RWPE2 (cell line): ENCODE measurements at regions not wholly inside any gene's neighbourhood (a gene's known extent, or its start where the extent isn't known, plus 50 kb on each side); places are given as distances from the start of the nearest gene placed in this dataset.

Experiments used
- ATAC-seq: fragments of 200-7000 bp; cut with Tn5 transposase; 3 replicates; pipeline ENCODE4 v1.9.1; 2021; ENCODE audit warnings: low read depth
- DNase-seq: peaks from one replicate; pipeline ENCODE4 v3.0.0-alpha.2; 2020; ENCODE audit warnings: low spot score
- H3K27ac ChIP-seq: fragments of 450-650 bp; 2 replicates; pipeline ENCODE4 v1.5.1; 2017; ENCODE audit warnings: mild to moderate bottlenecking; ENCODE audit not compliant: poor library complexity, severe bottlenecking
- H3K27me3 ChIP-seq: fragments of 250-450 bp; sonication (Bioruptor Pico); 2 replicates; pipeline ENCODE4 v1.5.1; 2021; ENCODE audit warnings: mild to moderate bottlenecking, moderate library complexity; ENCODE audit not compliant: insufficient read depth, poor library complexity, severe bottlenecking
- H3K36me3 ChIP-seq: fragments of 250-450 bp; sonication (Bioruptor Pico); 2 replicates; pipeline ENCODE4 v1.5.1; 2020; ENCODE audit warnings: low read depth, mild to moderate bottlenecking, moderate library complexity
- H3K4me1 ChIP-seq: fragments of 250-450 bp; sonication (Bioruptor Pico); 2 replicates; pipeline ENCODE4 v1.5.1; 2021; ENCODE audit warnings: mild to moderate bottlenecking, moderate library complexity; ENCODE audit not compliant: insufficient read depth, poor library complexity, severe bottlenecking
- H3K4me3 ChIP-seq: fragments of 250-450 bp; sonication (Bioruptor Pico); 2 replicates; pipeline ENCODE4 v1.5.1; 2021; ENCODE audit warnings: mild to moderate bottlenecking, moderate library complexity; ENCODE audit not compliant: severe bottlenecking
- H3K9me3 ChIP-seq: fragments of 250-450 bp; sonication (Bioruptor Pico); 2 replicates; pipeline ENCODE4 v1.5.1; 2021; ENCODE audit warnings: mild to moderate bottlenecking, moderate library complexity; ENCODE audit not compliant: severe bottlenecking
- CTCF ChIP-seq: fragments of 450-650 bp; IDR thresholded peaks from one replicate; pipeline ENCODE4 v1.5.1; 2017; ENCODE audit warnings: mild to moderate bottlenecking, moderate library complexity; ENCODE audit not compliant: poor library complexity, severe bottlenecking

DNA sequence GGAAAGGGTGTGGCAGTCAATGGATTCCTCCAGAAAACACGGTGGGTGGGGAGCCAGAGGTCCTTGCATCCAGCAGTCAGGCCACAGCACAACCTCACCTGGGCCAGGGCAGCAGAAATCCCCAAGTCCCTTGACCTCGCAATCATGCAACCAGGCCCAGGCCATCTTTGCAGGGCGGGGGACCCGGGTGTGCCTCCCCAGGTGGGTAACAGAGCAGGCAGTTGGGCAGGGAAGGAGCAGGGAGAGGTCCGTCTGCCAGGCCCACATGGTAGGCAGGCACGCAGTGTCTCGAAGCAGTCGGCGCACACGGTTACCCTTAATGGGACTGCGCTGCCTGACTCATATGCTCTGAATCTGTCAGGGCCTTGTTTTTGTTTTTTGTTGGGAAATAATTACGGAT, 153.0 kb downstream of the RBFOX3 start:
- ATAC-seq (no peak), DNase-seq (no peak)
- no peak for TF ChIP-seq CTCF
- no peak overlapping the region for H3K27ac ChIP-seq
- H3K27me3 ChIP-seq: no peaks in the 10 kb centered on the region
- H3K4me1 ChIP-seq: no peaks in the 10 kb centered on the region
- H3K36me3 ChIP-seq: no peaks in the 10 kb centered on the region
- H3K4me3 ChIP-seq: no peak overlapping the region
- H3K9me3 ChIP-seq: no peaks in the 10 kb centered on the region

- H3K9me3 ChIP-seq: no peaks in the 10 kb centered on the region
- DNase-seq: no peak
- no peak for TF ChIP-seq CTCF
- no peak for ATAC-seq
- H3K4me3 ChIP-seq: no peak overlapping the region
- H3K36me3 ChIP-seq: no peaks in the 10 kb centered on the region
- no peaks in the 10 kb centered on the region for H3K4me1 ChIP-seq
- no peaks in the 10 kb centered on the region for H3K27me3 ChIP-seq
- no peak overlapping the region for H3K27ac ChIP-seq
Measured at GRCh38 chr17:79457376-79457775, 153.5 kb downstream of the RBFOX3 start.

DNA sequence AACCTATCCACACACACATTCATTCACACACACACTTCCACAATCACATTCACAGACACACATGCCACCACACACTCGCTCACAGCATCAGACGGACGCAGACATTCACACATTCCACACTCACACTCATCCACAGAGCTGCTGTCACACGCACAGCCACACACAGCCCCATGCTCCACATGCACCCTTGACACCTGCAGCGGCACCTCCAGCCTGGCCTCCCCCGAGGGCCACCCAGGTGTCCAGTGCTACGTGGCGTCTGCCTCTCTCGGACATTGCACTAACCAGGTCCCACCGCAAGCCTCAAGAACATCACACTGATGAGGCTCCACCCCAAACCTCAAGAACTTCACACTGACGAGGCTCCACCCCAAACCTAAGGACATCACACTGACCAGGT, 155.2 kb downstream of the RBFOX3 start:
- Histone ChIP-seq H3K36me3 (no peaks in the 10 kb centered on the region), H3K9me3 (no peaks in the 10 kb centered on the region), H3K27me3 (no peaks in the 10 kb centered on the region), H3K4me1 (no peaks in the 10 kb centered on the region), H3K4me3 (no peak overlapping the region), H3K27ac (no peak overlapping the region)
- no peak for ATAC-seq
- DNase-seq: no peak
- no peak for TF ChIP-seq CTCF

- Histone ChIP-seq H3K36me3 (no peaks in the 10 kb centered on the region), H3K9me3 (no peaks in the 10 kb centered on the region), H3K27ac (no peak overlapping the region), H3K4me1 (no peaks in the 10 kb centered on the region), H3K4me3 (no peak overlapping the region), H3K27me3 (no peaks in the 10 kb centered on the region)
- no peak for DNase-seq
- ATAC-seq: no peak
- no peak for TF ChIP-seq CTCF
Measured at GRCh38 chr17:79454826-79455225, 156.0 kb downstream of the RBFOX3 start.

DNA sequence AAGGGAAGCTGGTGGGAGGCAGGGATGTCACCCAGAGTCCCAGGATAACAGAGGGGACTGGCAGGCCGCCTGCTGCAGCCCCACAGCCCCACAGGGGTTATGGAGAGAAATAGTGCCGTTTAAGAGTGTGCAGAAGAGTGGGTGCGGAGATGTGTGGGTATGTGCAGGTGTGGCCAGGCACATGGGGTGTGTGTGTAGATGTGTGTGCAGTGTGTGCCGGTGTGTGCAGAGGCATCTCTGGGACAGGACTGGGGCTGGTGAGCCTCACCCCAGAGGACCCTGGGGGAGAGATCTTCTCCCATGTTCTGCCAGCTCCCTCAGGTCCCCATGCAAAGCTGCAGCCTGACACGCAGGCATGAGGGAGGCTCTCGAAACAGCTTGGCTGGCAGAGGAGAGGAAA, 157.4 kb downstream of the RBFOX3 start:
- H3K9me3 ChIP-seq: no peaks in the 10 kb centered on the region
- H3K4me3 ChIP-seq: no peak overlapping the region
- no peak for DNase-seq
- no peak overlapping the region for H3K27ac ChIP-seq
- H3K4me1 ChIP-seq: no peaks in the 10 kb centered on the region
- H3K36me3 ChIP-seq: no peaks in the 10 kb centered on the region
- H3K27me3 ChIP-seq: peaks cover 10% of the 10 kb centered on the region
- no peak for TF ChIP-seq CTCF
- ATAC-seq: no peak
